Common myeloid progenitor, CD34-positive (primary cell): ENCODE measurements at regions not wholly inside any gene's neighbourhood (a gene's known extent, or its start where the extent isn't known, plus 50 kb on each side); places are given as distances from the start of the nearest gene placed in this dataset.

ENCODE experiments used
- CTCF ChIA-PET: fragments of 350-600 bp; sonication (Branson Sonifier 250); formaldehyde crosslinking; loops from one replicate; lab custom pipeline; 2021; ENCODE audit warnings: antibody characterized with exemption; lab: Charles Lee
- POLR2A ChIA-PET: fragments of 350-600 bp; sonication (Branson Sonifier 250); formaldehyde crosslinking; loops from one replicate; lab custom pipeline; 2021; ENCODE audit warnings: antibody characterized with exemption; lab: Charles Lee
- DNase-seq, 3 donors: peaks; one replicate each; pipeline versions ENCODE4 v3.0.0 to v3.0.0-alpha.2; 2013
- H3K27ac ChIP-seq, 2 experiments: 1 replicate in 1 of 2; 2 replicates in 1 of 2; pipeline ENCODE4 v1.7.0; 2013; ENCODE audit warnings: inconsistent platforms in 2 of 2, low read length in 2 of 2, mild to moderate bottlenecking in 2 of 2, low read depth in 1 of 2, moderate library complexity in 1 of 2; ENCODE audit not compliant: severe bottlenecking in 2 of 2, insufficient read depth in 1 of 2, poor library complexity in 1 of 2
- H3K27me3 ChIP-seq, 5 experiments: replicated peaks in 2 of 5; 1 replicate in 3 of 5; 2 replicates in 2 of 5; pipeline versions ENCODE4 v1.6.1 to v1.7.0; 2013; ENCODE audit warnings: low read length in 4 of 5, mild to moderate bottlenecking in 2 of 5, moderate library complexity in 2 of 5, inconsistent platforms in 1 of 5; ENCODE audit not compliant: insufficient read depth in 5 of 5, control insufficient read depth in 4 of 5
- H3K36me3 ChIP-seq, 4 experiments: 1 replicate in 2 of 4; 2 replicates in 2 of 4; pipeline versions ENCODE4 v1.6.1 to v1.7.0; 2013; ENCODE audit warnings: low read length in 3 of 4, control low read depth in 1 of 4, mild to moderate bottlenecking in 1 of 4; ENCODE audit not compliant: control insufficient read depth in 4 of 4, insufficient read depth in 4 of 4
- H3K4me1 ChIP-seq, 4 experiments: 1 replicate in 3 of 4; 2 replicates in 1 of 4; pipeline versions ENCODE4 v1.6.1 to v1.7.1; 2013; ENCODE audit warnings: low read length in 3 of 4, mild to moderate bottlenecking in 3 of 4, control low read depth in 1 of 4, inconsistent platforms in 1 of 4, moderate library complexity in 1 of 4; ENCODE audit not compliant: control insufficient read depth in 4 of 4, insufficient read depth in 4 of 4; ENCODE audit errors: control extremely low read depth in 1 of 4
- H3K4me3 ChIP-seq, 7 experiments: 1 replicate in 4 of 7; 2 replicates in 3 of 7; pipeline versions ENCODE4 v1.5.1 to v1.7.0; 2013; ENCODE audit warnings: mild to moderate bottlenecking in 7 of 7, low read length in 6 of 7, moderate library complexity in 6 of 7, inconsistent platforms in 2 of 7, low read depth in 2 of 7, control low read depth in 1 of 7; ENCODE audit not compliant: insufficient read depth in 4 of 7, control insufficient read depth in 1 of 7; ENCODE audit errors: extremely low read depth in 1 of 7
- H3K9me3 ChIP-seq, 5 experiments: 1 replicate in 4 of 5; 2 replicates in 1 of 5; pipeline versions ENCODE4 v1.6.1 to v1.7.1; 2013; ENCODE audit warnings: low read length in 4 of 5, mild to moderate bottlenecking in 2 of 5, inconsistent platforms in 1 of 5, low read depth in 1 of 5, moderate library complexity in 1 of 5; ENCODE audit not compliant: control insufficient read depth in 4 of 5, insufficient read depth in 2 of 5; ENCODE audit errors: control extremely low read depth in 1 of 5
- WGBS: methylation state at CpG from one replicate; pipeline ENCODE4 v1.1.5; 2013; ENCODE audit not compliant: insufficient coverage; 5-methylcytosine and 5-hydroxymethylcytosine counted together

DNA sequence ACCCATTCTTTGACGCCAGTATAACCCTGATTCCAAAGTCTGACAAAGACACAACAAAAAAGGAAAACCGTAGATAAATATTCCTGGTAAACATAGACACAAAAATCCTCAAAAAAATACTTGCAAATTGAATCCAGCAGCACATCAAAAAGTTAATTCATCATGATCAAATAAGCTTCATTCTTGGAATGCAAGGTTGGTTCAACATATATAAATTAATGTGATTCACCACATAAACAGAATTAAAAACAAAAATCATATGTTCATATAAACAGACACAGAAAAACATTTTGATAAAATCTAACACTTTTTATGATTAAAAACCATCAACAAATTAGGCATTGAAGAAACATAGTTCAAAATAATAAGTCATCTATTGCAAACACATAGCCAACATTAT, 324.2 kb upstream of the TRPC7 start:
- POLR2A ChIA-PET = no interaction called here

DNA sequence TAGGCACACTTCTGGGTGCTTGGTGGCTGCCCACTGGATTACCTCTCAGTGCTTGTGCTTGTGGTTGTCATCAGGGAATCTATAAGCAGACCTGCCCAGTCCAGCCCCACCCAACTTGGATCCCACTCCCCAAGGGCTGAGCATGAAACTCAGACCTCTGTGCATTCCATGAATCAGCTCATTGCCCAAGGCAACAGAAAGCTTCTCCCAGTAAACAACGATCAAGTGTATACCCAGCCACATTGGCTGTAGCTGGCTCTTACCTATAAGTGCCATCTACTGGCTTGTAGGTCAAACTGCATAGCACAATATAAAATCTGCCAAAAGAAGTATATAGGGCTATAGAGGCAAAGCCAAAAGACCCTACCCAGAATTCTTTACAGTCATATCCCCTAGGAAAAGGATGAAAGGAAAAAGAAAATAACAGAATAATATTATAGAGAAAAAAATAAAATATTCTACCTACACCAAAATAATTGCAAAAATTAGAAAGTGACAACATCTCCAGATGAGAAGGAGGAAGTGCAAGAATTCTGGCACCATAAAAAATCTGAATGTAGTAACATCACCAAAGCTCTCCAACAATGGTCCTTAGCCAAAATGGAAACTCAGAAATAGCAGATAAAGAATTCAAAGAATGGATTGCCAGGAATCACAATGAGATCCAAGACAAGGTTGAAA, 321.0 kb upstream of the TRPC7 start:
- no peaks in the 10 kb centered on the region for H3K4me1 ChIP-seq
- no peaks in the 10 kb centered on the region for H3K27me3 ChIP-seq
- H3K4me3 ChIP-seq = no peak overlapping the region
- no peak overlapping the region for H3K27ac ChIP-seq
- peak in 2 of 3 donors; percentile 37 to 52 for DNase-seq
- peaks cover 1 to 26% (median 3%) of the 10 kb centered on the region in 5 experiments for H3K9me3 ChIP-seq
- 20% methylated on average over 1 of the region's 1 CpG for WGBS
- no peaks in the 10 kb centered on the region for H3K36me3 ChIP-seq
- CTCF ChIA-PET = interaction anchor here (0.8 to 1.9 kb wide), 7 partner anchors 10 to 436 kb away, joined by 3 to 4 read pairs (median 3); no protein-coding TSS in a partner anchor
- POLR2A ChIA-PET = no interaction called here

More for the DNA sequence above, 324.2 kb upstream of the TRPC7 start:
- DNase-seq = peak in 2 of 3 donors; percentile 35 to 50
- Histone ChIP-seq H3K27ac (no peak overlapping the region), H3K4me3 (no peak overlapping the region), H3K36me3 (no peaks in the 10 kb centered on the region), H3K4me1 (peaks cover 0 to 3% (median 0%) of the 10 kb centered on the region in 4 experiments), H3K27me3 (no peaks in the 10 kb centered on the region), H3K9me3 (peaks cover 1 to 26% (median 3%) of the 10 kb centered on the region in 5 experiments)
- WGBS = no CpG with 5 or more reads among the region's 2 CpGs
- CTCF ChIA-PET = no interaction called here

DNA sequence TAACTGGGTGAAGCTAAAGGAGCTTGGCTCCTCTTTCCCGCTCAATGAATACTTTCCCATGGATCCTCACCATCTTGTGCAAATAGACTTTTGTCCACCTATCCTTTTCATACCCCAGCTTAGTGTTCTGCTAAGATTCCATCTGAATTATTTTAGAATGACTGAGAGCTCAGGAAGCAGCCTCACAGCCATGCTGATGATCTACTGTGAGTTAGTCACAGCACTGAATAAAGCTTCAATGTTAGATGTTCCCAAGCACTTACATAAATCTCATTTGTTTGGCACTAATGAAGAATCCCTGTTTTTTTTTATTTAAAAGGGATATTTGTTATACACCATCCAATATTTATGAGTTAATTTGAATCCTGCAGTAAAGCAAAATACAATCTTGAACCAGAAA, 317.6 kb upstream of the TRPC7 start:
- H3K4me1 ChIP-seq = no peaks in the 10 kb centered on the region
- H3K27me3 ChIP-seq = no peaks in the 10 kb centered on the region
- no peaks in the 10 kb centered on the region for H3K36me3 ChIP-seq
- H3K9me3 ChIP-seq = peaks cover 0 to 13% (median 4%) of the 10 kb centered on the region in 5 experiments
- no peak overlapping the region for H3K4me3 ChIP-seq
- no CpG with 5 or more reads among the region's 1 CpG for WGBS
- CTCF ChIA-PET = interaction anchor here (1.2 kb wide), 1 partner anchor 319 kb away, joined by 3 read pairs; no protein-coding TSS in a partner anchor
- H3K27ac ChIP-seq = no peak overlapping the region
- no peak for DNase-seq
- POLR2A ChIA-PET = no interaction called here

DNA sequence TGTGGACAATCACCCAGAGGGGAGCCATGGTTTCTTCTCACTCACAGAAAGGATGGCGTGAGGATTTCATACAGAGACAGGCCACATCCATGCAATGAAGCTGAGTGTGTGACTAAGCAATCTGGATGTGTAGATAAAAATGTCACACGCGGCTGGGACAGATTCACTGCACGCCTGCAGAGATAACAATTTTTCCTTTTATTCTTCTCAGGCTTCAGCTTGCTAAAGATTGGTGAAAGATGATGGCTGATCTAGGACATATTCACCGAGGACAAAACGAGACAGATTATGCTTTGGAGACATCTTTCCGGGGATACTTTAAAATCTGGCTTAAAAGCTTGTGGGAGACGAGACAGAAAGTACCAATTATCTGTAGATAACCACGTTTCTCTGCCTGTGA, 313.9 kb upstream of the TRPC7 start:
- POLR2A ChIA-PET = no interaction called here
- Histone ChIP-seq H3K27ac (no peak overlapping the region), H3K27me3 (peaks cover 0 to 2% (median 0%) of the 10 kb centered on the region in 5 experiments), H3K4me3 (no peak overlapping the region), H3K9me3 (peaks cover 0 to 6% (median 3%) of the 10 kb centered on the region in 5 experiments), H3K4me1 (no peaks in the 10 kb centered on the region), H3K36me3 (no peaks in the 10 kb centered on the region)
- CTCF ChIA-PET = no interaction called here
- WGBS = 73% methylated on average over 7 of the region's 9 CpGs
- peak; percentile 39 to 79 (median 64) for DNase-seq

DNA sequence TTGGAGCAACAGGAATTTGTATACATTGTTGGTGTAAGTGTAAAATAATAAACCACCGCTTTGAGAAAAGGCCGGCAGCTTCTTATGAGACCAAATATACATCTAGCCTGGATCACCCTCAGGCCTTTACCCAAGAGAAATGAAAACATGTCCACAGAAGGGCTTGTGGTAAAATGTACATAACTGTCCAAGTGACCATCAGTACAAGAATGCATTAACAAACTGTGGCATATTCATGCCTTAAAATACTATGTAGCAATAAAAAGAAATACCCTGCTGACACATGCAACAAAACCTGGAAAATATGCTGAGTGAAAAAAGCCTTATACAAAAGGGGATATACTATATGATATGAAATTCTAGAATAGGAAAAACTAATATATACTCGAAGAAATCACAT, 311.9 kb upstream of the TRPC7 start:
- no peak overlapping the region for H3K27ac ChIP-seq
- WGBS = no CpG with 5 or more reads among the region's 3 CpGs
- H3K4me1 ChIP-seq = no peaks in the 10 kb centered on the region
- POLR2A ChIA-PET = no interaction called here
- no peaks in the 10 kb centered on the region for H3K36me3 ChIP-seq
- H3K27me3 ChIP-seq = peaks cover 0 to 2% (median 0%) of the 10 kb centered on the region in 5 experiments
- CTCF ChIA-PET = no interaction called here
- H3K9me3 ChIP-seq = peaks cover 0 to 6% (median 3%) of the 10 kb centered on the region in 5 experiments
- no peak overlapping the region for H3K4me3 ChIP-seq
- DNase-seq = no peak

DNA sequence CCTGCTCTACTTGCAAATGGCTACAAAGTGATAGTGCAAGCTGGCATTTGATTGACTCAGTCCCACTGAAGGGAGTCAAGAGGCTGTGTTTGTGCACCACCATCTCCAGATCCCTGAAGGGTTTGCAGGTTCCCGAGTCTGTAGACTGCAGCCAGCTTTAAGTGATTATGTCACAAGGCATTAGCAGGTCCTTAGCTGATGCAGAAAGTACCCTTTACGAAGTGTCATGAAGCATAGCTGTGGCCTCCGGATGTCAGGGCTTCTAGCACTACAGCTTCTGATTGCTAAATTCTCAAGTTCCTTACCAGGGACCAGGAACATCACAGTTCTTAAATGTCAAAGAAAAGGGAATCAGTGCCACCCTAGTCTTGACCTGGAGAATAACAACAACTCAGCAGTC, 311.3 kb upstream of the TRPC7 start:
- ChIA-PET CTCF (interaction anchor here (1.2 kb wide), 1 partner anchor 10 kb away, joined by 4 read pairs; no protein-coding TSS in a partner anchor), POLR2A (no interaction called here)
- no peak overlapping the region for H3K4me3 ChIP-seq
- peaks cover 0 to 6% (median 3%) of the 10 kb centered on the region in 5 experiments for H3K9me3 ChIP-seq
- peaks cover 0 to 2% (median 0%) of the 10 kb centered on the region in 5 experiments for H3K27me3 ChIP-seq
- no peak for DNase-seq
- no peaks in the 10 kb centered on the region for H3K36me3 ChIP-seq
- no peak overlapping the region for H3K27ac ChIP-seq
- WGBS = 95% methylated on average over 3 of the region's 3 CpGs
- H3K4me1 ChIP-seq = no peaks in the 10 kb centered on the region

DNA sequence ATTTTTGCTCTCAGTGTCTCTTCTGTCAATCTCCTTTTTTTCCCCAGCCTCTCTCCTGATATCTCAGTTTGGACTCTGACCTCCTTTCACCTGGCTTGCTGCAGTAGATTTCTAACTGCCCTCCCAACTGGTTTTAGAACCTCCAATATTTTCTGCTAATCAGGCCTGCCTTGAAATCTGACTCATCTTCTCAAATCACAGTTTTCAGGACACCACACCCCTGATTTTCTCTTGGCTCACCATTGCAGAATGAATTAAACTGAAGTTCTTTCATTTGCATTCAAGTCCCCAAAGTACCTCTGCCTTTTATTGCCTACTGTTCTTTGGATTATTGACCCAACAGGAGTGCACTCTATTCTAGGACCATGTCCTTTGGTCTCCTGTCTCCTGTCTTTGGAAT, 310.4 kb upstream of the TRPC7 start:
- Histone ChIP-seq H3K4me1 (no peaks in the 10 kb centered on the region), H3K36me3 (no peaks in the 10 kb centered on the region), H3K27ac (no peak overlapping the region), H3K4me3 (no peak overlapping the region), H3K9me3 (peaks cover 0 to 6% (median under 1%) of the 10 kb centered on the region in 5 experiments), H3K27me3 (peaks cover 0 to 2% (median 0%) of the 10 kb centered on the region in 5 experiments)
- ChIA-PET CTCF (interaction anchor here (1.2 kb wide), 1 partner anchor 11 kb away, joined by 4 read pairs; no protein-coding TSS in a partner anchor), POLR2A (no interaction called here)
- no peak for DNase-seq
